Activated T-cell treated with anti-CD3 and anti-CD28 coated beads for 48 hours (primary cell): ENCODE measurements at regions not wholly inside any gene's neighbourhood (a gene's known extent, or its start where the extent isn't known, plus 50 kb on each side); places are given as distances from the start of the nearest gene placed in this dataset.
"Not testable (repeated sequence)": the region's sequence is repeated elsewhere in the genome, so short reads cannot be mapped to it uniquely, and the experiment has no call there.

Experiments
- DNase-seq: peaks from one replicate; pipeline ENCODE4 v3.0.0-alpha.2; 2020; ENCODE audit warnings: low read depth

DNA sequence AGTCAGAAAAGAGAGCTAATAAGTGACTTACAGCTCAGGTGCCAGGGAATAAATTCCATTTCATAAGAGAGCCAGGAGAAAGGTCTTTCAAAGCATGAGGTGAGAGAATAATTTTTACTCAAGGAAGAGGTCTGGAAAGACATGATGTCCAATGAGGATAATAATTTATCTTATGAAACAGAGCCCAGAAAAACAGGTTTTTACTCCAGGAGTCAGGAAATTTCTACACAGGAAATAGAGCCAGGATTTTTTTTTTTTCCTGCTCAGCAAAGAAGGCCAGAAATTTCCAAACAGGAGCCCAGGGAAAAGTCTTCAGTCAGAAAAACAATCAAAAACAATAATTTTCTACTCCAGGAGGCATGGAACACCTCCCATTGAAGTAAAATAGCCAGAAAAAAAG, 1185.7 kb upstream of the TSPY4 start:
- no peak for DNase-seq

DNA sequence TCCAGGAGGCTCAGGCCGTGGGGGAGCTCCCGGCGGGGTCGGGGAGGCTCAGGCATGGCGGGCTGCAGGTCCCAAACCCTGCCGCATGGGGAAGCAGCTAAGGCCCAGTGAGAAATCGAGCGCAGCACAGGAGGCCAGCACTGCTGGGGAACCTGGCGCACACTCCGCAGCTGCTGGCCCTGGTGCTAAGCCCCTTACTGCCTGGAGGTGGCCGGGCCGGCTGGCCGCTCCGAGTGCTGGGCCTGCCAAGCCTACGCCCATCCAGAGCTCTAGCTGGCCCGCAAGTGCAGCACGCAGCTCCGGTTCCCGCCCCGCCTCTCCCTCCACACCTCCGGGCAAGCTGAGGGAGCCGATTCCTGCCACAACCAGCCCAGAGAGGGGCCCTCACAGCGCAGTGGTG, 1208.7 kb upstream of the TSPY4 start:
- DNase-seq: no peak

DNA sequence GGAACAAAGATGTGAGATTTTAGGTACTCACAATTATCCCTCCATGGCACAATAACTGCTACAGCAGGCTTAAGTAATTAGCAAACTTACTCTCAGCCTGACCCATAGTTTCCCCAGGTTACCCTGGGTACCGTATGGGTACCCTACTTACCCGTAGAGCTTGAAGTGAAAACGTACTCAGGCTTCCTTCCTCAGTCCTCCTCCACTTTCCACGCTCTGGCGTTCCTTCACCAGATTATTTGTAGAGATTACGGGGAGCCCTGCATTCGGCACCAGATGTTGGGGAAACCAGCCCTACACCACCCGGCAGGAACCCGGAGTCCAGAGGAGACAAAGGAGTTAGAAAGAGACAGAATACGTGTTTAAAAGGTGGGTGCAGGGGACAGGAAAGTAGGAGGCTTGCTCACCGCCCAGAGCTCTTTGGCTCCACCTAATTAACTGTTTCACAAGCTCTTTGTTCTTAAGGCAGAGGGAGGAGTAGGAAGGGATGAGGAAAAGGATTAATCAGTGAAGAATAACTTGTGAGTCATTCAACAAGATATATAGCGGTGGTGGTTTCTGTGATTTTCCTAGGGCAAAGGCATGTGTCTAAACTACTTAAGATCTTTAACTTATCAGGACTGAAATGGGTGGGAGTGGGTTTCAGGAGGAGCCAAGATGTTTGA, 1211.2 kb upstream of the TSPY4 start:
- no peak for DNase-seq

- no peak for DNase-seq
These were observed 1210.3 kb upstream of the AMELY start for GRCh38 chrY:8121825-8122224.

- DNase-seq: no peak
These were observed 1182.9 kb upstream of the AMELY start for GRCh38 chrY:8094429-8094828.

- DNase-seq: no peak
These were observed 1181.4 kb upstream of the AMELY start for GRCh38 chrY:8092926-8093325.

DNA sequence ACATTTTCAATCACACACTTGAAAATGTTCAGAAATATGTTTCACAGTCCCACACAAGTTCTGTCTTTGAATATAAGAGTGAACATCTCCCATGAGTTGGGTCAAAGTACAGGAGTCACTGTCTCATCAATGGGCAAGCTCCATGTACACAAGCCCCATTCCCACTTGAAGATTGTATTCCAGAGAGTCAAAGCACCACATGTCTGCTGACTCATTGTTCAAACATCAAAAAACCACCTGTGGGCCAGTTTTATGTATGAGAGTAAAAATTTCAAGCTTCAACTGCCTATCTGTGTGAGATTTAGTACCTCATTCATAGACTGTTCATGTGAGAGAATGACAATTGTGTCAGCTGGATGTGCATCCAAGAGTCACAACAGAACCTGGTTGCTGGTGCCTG, 1174.4 kb upstream of the AMELY start:
- no peak for DNase-seq

GRCh38 chrY:8084192-8084591, 1172.6 kb upstream of the AMELY start:
- DNase-seq: no peak

GRCh38 chrY:8081151-8081550, 1169.6 kb upstream of the AMELY start:
- no peak for DNase-seq

- no peak for DNase-seq
These were observed 1153.7 kb upstream of the AMELY start for GRCh38 chrY:8065220-8065619.

DNA sequence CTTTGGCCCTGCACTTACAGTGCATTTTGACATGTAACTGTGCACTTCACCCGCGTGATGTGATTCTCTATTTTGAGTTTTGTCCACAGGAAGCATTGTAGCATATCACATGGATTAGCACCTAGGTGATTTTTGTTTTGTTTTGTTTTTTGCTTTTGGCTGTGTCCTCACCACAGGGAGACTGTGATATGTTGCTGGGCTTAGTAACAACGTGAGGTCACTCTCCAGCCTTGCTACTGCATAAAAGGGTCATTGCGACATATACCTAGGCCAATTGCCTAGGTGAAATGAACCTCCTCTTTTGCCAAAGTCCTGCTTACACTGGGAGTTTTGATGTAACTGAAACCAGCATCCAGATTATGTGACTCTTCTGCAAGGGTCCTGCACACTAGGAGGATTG, 1152.9 kb upstream of the AMELY start:
- no peak for DNase-seq

DNA sequence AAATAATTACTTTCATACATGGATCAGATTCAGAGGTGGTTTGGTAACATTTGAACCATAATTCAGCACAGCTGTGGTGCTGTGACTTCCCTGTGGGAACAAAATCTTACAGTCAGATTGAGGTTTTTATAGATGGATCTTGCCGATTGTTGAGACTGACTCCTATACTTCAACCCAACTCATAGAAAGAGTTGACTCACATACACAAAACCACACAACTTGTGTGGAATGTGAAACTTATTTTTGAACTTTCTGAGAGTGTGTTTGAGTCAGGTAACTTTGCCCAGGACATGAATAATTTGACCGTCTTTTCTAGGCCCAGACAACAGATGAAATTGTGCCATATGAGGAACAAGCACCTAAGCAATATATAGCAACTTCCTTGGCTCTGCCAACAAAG, 1152.4 kb upstream of the AMELY start:
- no peak for DNase-seq

GRCh38 chrY:8058613-8059012, 1147.1 kb upstream of the AMELY start:
- DNase-seq: no peak

- no peak for DNase-seq
These were observed 1139.8 kb upstream of the AMELY start for GRCh38 chrY:8051340-8051739.

DNA sequence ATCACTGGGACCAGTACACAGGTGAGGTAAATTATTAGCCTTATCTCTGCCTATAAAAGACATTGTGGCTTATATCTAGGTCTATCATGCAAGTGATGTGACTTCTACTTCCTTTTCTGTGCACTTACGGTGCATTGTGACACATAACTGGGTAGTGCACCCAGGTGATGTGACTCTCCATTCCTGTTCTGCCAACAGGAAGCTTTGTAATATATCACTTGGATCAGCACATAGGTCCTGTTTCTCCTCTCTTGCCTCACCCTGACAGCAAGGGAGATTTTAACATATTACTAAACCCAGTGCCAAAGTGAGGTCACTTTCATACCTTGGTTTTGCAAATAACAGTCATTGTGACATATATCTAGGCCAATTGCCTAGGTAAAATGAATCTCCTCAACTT, 1129.7 kb upstream of the AMELY start:
- no peak for DNase-seq

DNA sequence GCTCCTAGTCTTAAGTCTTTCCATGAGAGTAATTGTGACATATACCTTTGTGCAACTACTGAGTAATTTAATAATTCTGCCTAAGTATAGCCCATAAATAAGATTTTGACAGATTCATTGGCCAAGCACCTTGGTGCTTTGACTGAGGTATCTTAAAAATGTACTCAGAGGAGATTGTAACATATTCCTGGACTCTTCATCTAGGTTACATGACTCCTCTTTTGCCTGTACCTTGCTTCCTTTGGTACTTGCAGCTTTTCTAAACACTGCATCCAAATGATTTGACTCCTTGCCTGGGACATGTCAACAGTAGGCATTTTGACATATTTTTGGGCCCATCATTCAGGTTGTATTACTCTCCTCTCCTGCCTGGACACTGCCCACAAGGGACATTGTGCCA, 1125.0 kb upstream of the AMELY start:
- DNase-seq: no peak

- DNase-seq: no peak
These were observed 1124.1 kb upstream of the AMELY start for GRCh38 chrY:8035653-8036052.

- DNase-seq: no peak
These were observed 1123.1 kb upstream of the AMELY start for GRCh38 chrY:8034673-8035072.

DNA sequence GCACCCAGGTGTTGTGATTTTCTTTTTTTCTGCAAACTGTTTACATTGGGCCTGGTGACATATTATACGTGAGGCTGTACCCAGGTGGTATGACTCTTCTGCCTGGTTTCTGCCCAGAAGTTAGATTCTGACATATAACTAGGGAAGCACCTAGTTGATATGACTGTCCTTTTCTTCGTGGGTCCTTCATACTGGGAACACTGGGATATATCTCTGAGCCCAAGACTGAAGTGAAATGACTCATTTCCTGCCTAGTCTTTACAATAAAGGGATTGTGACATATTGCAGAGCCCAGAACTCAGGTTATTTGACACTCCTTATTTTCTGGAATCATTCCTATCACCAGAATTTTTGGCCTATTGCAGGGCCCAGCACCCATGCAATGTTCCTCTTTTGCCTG, 1121.6 kb upstream of the AMELY start:
- no peak for DNase-seq

GRCh38 chrY:8020540-8020939, 1109.0 kb upstream of the AMELY start:
- no peak for DNase-seq

DNA sequence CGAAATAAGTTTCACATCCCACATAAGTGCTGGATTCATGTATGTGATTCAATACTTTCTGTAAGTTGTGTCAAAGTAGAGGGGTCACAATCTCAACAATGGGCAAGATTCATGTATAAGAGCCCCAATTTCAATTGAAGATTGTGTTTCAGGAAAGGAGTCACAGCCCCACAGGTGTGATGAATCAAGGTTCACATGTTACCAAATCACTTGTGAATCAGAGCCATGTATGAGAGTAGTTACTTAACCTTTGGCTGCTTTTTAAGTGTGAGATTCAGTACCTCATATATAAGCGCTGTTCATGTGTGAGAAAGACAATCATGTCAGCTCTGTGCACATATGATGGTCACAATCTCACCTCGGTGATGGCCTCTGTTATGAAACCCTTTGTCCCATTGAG, 1100.0 kb upstream of the AMELY start:
- no peak for DNase-seq

GRCh38 chrY:8004196-8004595, 1092.6 kb upstream of the AMELY start:
- DNase-seq: no peak

- no peak for DNase-seq
These were observed 1085.2 kb upstream of the AMELY start for GRCh38 chrY:7996726-7997125.

DNA sequence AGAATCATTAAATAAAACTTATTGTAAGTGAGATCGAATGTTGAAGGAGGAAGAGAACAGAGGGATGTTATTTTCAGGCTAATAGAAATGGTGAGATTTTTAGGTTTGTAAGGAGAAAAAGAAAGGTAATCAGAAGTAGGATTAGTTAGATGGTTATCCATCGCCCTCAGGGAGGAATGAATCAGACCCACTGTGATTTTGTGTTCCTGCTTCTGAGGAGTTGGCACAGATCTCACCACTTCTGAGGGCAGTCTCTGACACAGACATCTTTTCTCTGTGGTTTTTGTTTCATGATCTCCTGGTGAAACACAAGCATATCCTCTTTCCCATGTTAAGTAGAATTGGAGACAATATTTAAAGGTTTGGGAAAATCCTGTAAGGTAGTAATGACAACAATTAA, 1083.2 kb upstream of the AMELY start:
- DNase-seq: not testable (repeated sequence)

DNA sequence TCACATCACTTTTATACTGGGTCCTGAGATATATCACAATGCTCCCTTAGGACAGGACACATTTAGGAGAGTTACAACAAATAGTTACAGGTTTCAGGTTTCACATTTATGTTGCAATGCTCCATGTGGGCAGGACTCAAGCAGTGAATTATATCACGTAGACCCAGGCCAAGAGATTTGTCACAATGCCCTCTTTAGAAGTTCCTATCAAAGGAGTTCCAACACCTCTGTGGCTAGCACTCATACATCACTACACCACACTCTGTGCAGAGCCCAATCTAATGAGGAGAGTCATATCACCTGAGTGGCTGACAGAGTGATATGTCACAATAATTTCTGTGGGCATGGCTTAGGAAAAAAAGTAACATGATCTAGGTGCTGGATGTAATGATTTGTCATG, 1068.2 kb upstream of the AMELY start:
- DNase-seq: no peak
